ENCODE measurements at regions not wholly inside any gene's neighbourhood (a gene's known extent, or its start where the extent isn't known, plus 50 kb on each side); places are given as distances from the start of the nearest gene placed in this dataset.

- Histone ChIP-seq H3K27me3 (peaks cover 14% of the 10 kb centered on the region), H3K27ac (no peak overlapping the region), H3K36me3 (no peaks in the 10 kb centered on the region), H3K9me3 (peaks cover 0 to 21% (median 0%) of the 10 kb centered on the region in 3 donors), H3K4me1 (no peaks in the 10 kb centered on the region), H3K4me3 (no peak overlapping the region)
- no peak for ATAC-seq
- 46 to 81% methylated on average over 4 of the region's 4 CpGs for WGBS, 2 donors (ENCODE audit: low coverage in 1 of 2)
- TF ChIP-seq EP300 (IDR thresholded peaks at IDR 0.05) (no peak), POLR2A (IDR thresholded peaks at IDR 0.05) (no peak), CTCF (IDR thresholded peaks at IDR 0.05) (no peak), POLR2AphosphoS5 (IDR thresholded peaks at IDR 0.05) (no peak)
Observed at GRCh38 chr7:98686466-98687080, 69.5 kb downstream of the NPTX2 start.

GRCh38 chr7:98687111-98687751, 70.1 kb downstream of the NPTX2 start:
- Histone ChIP-seq H3K4me1 (no peaks in the 10 kb centered on the region), H3K9me3 (peaks cover 0 to 21% (median 0%) of the 10 kb centered on the region in 3 donors), H3K27ac (no peak overlapping the region), H3K4me3 (no peak overlapping the region), H3K36me3 (no peaks in the 10 kb centered on the region), H3K27me3 (peaks cover 7% of the 10 kb centered on the region)
- WGBS, 2 donors (ENCODE audit: low coverage in 1 of 2), result 53 to 63% methylated on average over 7 to 12 of the region's 12 CpGs
- ATAC-seq, result no peak
- no peak for TF ChIP-seq POLR2A (IDR thresholded peaks at IDR 0.05)
- TF ChIP-seq POLR2AphosphoS5 (IDR thresholded peaks at IDR 0.05), result no peak
- no peak for TF ChIP-seq EP300 (IDR thresholded peaks at IDR 0.05)
- TF ChIP-seq CTCF (IDR thresholded peaks at IDR 0.05), result no peak

GRCh38 chr7:98691619-98692018, 74.5 kb downstream of the NPTX2 start:
- no peak for ATAC-seq
- Histone ChIP-seq H3K4me1 (no peaks in the 10 kb centered on the region), H3K9me3 (peaks cover 0 to 47% (median 0%) of the 10 kb centered on the region in 3 donors), H3K27ac (no peak overlapping the region), H3K4me3 (no peak overlapping the region), H3K36me3 (no peaks in the 10 kb centered on the region), H3K27me3 (no peaks in the 10 kb centered on the region)
- 78 to 100% methylated on average over 1 to 2 of the region's 4 CpGs for WGBS, 2 donors (ENCODE audit: low coverage in 1 of 2)
- TF ChIP-seq EP300 (IDR thresholded peaks at IDR 0.05), result no peak
- no peak for TF ChIP-seq POLR2AphosphoS5 (IDR thresholded peaks at IDR 0.05)
- no peak for TF ChIP-seq CTCF (IDR thresholded peaks at IDR 0.05)
- no peak for TF ChIP-seq POLR2A (IDR thresholded peaks at IDR 0.05)

- 78 to 90% methylated on average over 3 of the region's 3 CpGs for WGBS, 2 donors (ENCODE audit: low coverage in 1 of 2)
- no peak for ATAC-seq
Observed at GRCh38 chr7:98697083-98697482, 80.0 kb downstream of the NPTX2 start.

More at GRCh38 chr7:98697083-98697482, 80.0 kb downstream of the NPTX2 start:
- Histone ChIP-seq H3K27me3 (peaks cover 3% of the 10 kb centered on the region), H3K27ac (no peak overlapping the region), H3K9me3 (peaks cover 0 to 36% (median 0%) of the 10 kb centered on the region in 3 donors), H3K4me1 (no peaks in the 10 kb centered on the region), H3K36me3 (no peaks in the 10 kb centered on the region), H3K4me3 (no peak overlapping the region)
- TF ChIP-seq CTCF (IDR thresholded peaks at IDR 0.05) (no peak), POLR2A (IDR thresholded peaks at IDR 0.05) (no peak), EP300 (IDR thresholded peaks at IDR 0.05) (no peak), POLR2AphosphoS5 (IDR thresholded peaks at IDR 0.05) (no peak)
